ENCODE measurements at regions not wholly inside any gene's neighbourhood (a gene's known extent, or its start where the extent isn't known, plus 50 kb on each side); places are given as distances from the start of the nearest gene placed in this dataset.

- TF ChIP-seq CTCF (IDR thresholded peaks at IDR 0.05) (no peak), POLR2A (IDR thresholded peaks at IDR 0.05) (no peak)
- Histone ChIP-seq H3K27me3 (no peaks in the 10 kb centered on the region), H3K4me1 (no peaks in the 10 kb centered on the region), H3K27ac (no peak overlapping the region), H3K9me3 (no peaks in the 10 kb centered on the region), H3K4me3 (no peak overlapping the region), H3K36me3 (no peaks in the 10 kb centered on the region)
- DNase-seq: no peak
These were observed 74.4 kb upstream of the TLE3 start for GRCh38 chr15:70172124-70172523.

GRCh38 chr15:70171256-70171886 is 73.7 kb upstream of the TLE3 start:
- H3K27me3 ChIP-seq: no peaks in the 10 kb centered on the region
- DNase-seq: no peak
- H3K27ac ChIP-seq: no peak overlapping the region
- H3K4me1 ChIP-seq: no peaks in the 10 kb centered on the region
- H3K9me3 ChIP-seq: no peaks in the 10 kb centered on the region
- no peaks in the 10 kb centered on the region for H3K36me3 ChIP-seq
- no peak overlapping the region for H3K4me3 ChIP-seq
- TF ChIP-seq POLR2A (IDR thresholded peaks at IDR 0.05): no peak
- no peak for TF ChIP-seq CTCF (IDR thresholded peaks at IDR 0.05)

DNA sequence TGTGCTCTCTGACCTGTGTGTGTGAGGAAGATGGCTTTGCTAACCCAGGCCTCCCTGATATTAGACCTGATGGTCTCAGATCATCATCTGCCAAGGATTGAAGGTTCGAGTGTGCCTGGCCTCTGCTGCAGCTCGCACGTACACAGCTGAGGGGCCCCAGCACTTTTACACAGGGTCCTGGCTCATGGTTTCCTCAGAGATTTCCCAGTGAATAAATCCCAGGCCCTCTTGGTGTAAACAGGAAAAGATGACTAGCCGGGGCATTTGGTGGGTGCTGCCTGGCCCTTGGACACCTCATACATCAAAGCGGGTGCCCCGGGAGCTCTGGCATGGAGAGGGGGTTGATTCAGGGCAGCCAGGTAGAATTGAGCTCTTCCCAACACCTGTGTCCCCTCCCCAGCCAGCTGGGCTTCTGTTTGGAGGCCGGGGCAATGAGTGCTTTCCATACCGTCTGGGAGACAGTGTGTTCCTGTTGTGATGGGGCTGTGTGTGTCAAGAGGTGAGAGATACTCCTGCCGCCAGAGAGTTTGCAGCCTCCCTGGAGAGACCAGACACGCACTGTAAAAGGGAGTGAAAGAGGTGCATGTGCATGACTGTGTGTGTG is 72.5 kb upstream of the TLE3 start:
- no peaks in the 10 kb centered on the region for H3K9me3 ChIP-seq
- no peak overlapping the region for H3K4me3 ChIP-seq
- H3K4me1 ChIP-seq: peaks cover 0 to 6% (median 0%) of the 10 kb centered on the region in 4 donors
- TF ChIP-seq POLR2A (IDR thresholded peaks at IDR 0.05): no peak
- no peak for TF ChIP-seq CTCF (IDR thresholded peaks at IDR 0.05)
- no peaks in the 10 kb centered on the region for H3K36me3 ChIP-seq
- H3K27me3 ChIP-seq: no peaks in the 10 kb centered on the region
- DNase-seq: no peak
- no peak overlapping the region for H3K27ac ChIP-seq

DNA sequence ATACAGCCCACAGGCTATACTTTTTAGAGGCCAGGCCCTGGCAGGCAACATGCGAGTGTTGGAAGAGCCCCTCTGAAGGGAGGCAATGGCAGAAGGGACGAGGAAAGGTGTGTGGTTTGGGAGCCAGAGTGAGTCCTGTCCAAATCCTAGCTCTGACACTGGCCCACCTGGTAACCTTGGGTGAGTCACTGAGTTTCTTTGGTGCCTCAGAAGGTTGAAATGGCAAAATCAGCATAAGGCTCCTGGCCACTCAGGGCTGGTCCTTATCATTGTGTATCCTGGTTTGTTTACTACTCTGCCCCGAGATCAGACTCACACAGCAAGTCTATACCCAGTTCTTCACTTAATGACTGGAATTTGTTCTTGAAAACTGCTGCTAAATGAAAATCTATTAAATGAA is 71.4 kb upstream of the TLE3 start:
- H3K27me3 ChIP-seq: no peaks in the 10 kb centered on the region
- no peak for TF ChIP-seq CTCF (IDR thresholded peaks at IDR 0.05)
- TF ChIP-seq POLR2A (IDR thresholded peaks at IDR 0.05): no peak
- no peaks in the 10 kb centered on the region for H3K36me3 ChIP-seq
- H3K9me3 ChIP-seq: no peaks in the 10 kb centered on the region
- H3K4me1 ChIP-seq: peaks cover 0 to 8% (median 0%) of the 10 kb centered on the region in 4 donors
- H3K4me3 ChIP-seq: no peak overlapping the region
- H3K27ac ChIP-seq: no peak overlapping the region
- no peak for DNase-seq

DNA sequence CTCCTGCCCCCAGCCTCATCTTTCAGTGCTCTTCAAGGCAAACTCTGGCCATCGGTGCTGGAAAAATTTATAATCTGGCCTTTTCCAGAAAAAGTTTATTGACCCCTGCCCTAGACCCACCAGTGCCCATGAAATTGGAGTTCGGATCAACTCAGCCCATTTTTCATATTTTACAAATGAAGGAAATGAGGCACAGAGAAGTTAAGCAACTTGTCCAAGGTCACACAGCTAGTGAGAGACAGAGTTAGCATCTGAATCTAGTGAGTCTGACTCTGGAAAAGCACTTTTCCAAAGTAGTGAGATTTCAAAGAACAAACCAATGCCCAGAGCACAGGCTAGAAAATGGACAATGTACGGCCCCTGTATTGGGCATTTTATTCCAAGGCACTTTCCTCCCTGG is 69.4 kb upstream of the TLE3 start:
- no peak for DNase-seq
- no peak overlapping the region for H3K27ac ChIP-seq

More for the DNA sequence above, 69.4 kb upstream of the TLE3 start:
- Histone ChIP-seq H3K4me1 (peaks cover 0 to 8% (median 0%) of the 10 kb centered on the region in 4 donors), H3K9me3 (no peaks in the 10 kb centered on the region), H3K36me3 (no peaks in the 10 kb centered on the region), H3K4me3 (no peak overlapping the region), H3K27me3 (no peaks in the 10 kb centered on the region)
- TF ChIP-seq CTCF (IDR thresholded peaks at IDR 0.05) (no peak), POLR2A (IDR thresholded peaks at IDR 0.05) (no peak)
